GM12878 (cell line): ENCODE measurements at regions not wholly inside any gene's neighbourhood (a gene's known extent, or its start where the extent isn't known, plus 50 kb on each side); places are given as distances from the start of the nearest gene placed in this dataset.

Experiments
- ATAC-seq: fragments of 200-7000 bp; cut with Tn5 transposase; 3 replicates; pipeline ENCODE4 v1.9.1; 2020; ENCODE audit warnings: mild to moderate bottlenecking, moderate library complexity
- BruUV-seq: library from RNA; stranded (reverse); fragments of 400-500 nt; replicated peaks from 2 replicates; lab custom pipeline; 2021; lab: Mats Ljungman, UMichigan
- CTCF ChIA-PET: fragments of 300-600 bp; sonication (Branson Sonifier 250); formaldehyde crosslinking; extraction: SDS; loops from one replicate; lab custom pipeline; 2021; ENCODE audit warnings: inconsistent platforms; lab: Yijun Ruan, JAX
- POLR2A ChIA-PET: fragments of 350-600 bp; formaldehyde crosslinking; extraction: SDS; loops from one replicate; lab custom pipeline; 2021; ENCODE audit warnings: inconsistent platforms; lab: Charles Lee
- RAD21 ChIA-PET: fragments of 300-600 bp; sonication (Branson Sonifier 250); formaldehyde crosslinking; loops from one replicate; lab custom pipeline; 2023; ENCODE audit warnings: antibody characterized with exemption; ENCODE audit not compliant: unreplicated experiment; lab: Charles Lee
- SMC1A ChIA-PET: fragments of 300-600 bp; sonication (Branson Sonifier 250); formaldehyde crosslinking; loops from one replicate; lab custom pipeline; 2023; ENCODE audit not compliant: unreplicated experiment, uncharacterized antibody; lab: Charles Lee
- DNase-seq: peaks from one replicate; pipeline ENCODE4 v3.0.0-alpha.2; 2011; ENCODE audit warnings: low read depth, low spot score
- FAIRE-seq: peaks from 3 replicates; lab custom pipeline; 2011; peaks lifted over from hg19 to GRCh38; lab: Jason Lieb, UNC
- H2AFZ ChIP-seq: 2 replicates; pipeline ENCODE4 v1.6.0; 2011; ENCODE audit warnings: low read depth, low read length, control low read depth; ENCODE audit not compliant: control insufficient read depth
- H3K27ac ChIP-seq: 2 replicates; pipeline ENCODE4 v1.5.1; 2011; ENCODE audit warnings: control low read depth; ENCODE audit not compliant: control insufficient read depth, insufficient read depth
- H3K27me3 ChIP-seq, 2 experiments: replicated peaks in 1 of 2; 2 replicates each; pipeline versions ENCODE4 v1.6.0 to v1.6.1; 2011; ENCODE audit warnings: low read length in 1 of 2; ENCODE audit not compliant: control insufficient read depth in 2 of 2, insufficient read depth in 2 of 2
- H3K36me3 ChIP-seq, 2 experiments: 2 replicates each; pipeline ENCODE4 v1.5.1; 2011; ENCODE audit warnings: low read length in 1 of 2; ENCODE audit not compliant: control insufficient read depth in 2 of 2, insufficient read depth in 2 of 2
- H3K4me1 ChIP-seq: 2 replicates; pipeline ENCODE4 v1.6.1; 2011; ENCODE audit warnings: mild to moderate bottlenecking, low read length, moderate library complexity, mixed read lengths; ENCODE audit not compliant: control insufficient read depth, insufficient read depth
- H3K4me2 ChIP-seq: 2 replicates; pipeline ENCODE4 v1.6.0; 2011; ENCODE audit warnings: control low read depth; ENCODE audit not compliant: control insufficient read depth, insufficient read depth
- H3K4me3 ChIP-seq: fragments of 200-600 bp; sonication (generic); 2 replicates; pipeline ENCODE4 v1.5.1; 2016
- H3K79me2 ChIP-seq: 2 replicates; pipeline ENCODE4 v1.6.0; 2011; ENCODE audit warnings: low read length; ENCODE audit not compliant: control insufficient read depth, insufficient read depth
- H3K9ac ChIP-seq: 2 replicates; pipeline ENCODE4 v1.8.0; 2011; ENCODE audit warnings: low read length, control low read depth, mixed read lengths; ENCODE audit not compliant: control insufficient read depth, insufficient read depth
- H3K9me3 ChIP-seq: replicated peaks from 3 replicates; pipeline ENCODE4 v1.5.1; 2011; ENCODE audit warnings: mild to moderate bottlenecking, low read length; ENCODE audit not compliant: control insufficient read depth, insufficient read depth
- H4K20me1 ChIP-seq: 2 replicates; pipeline ENCODE4 v1.6.0; 2011; ENCODE audit not compliant: control insufficient read depth, insufficient read depth
- BACH1 ChIP-seq: fragments of 450-650 bp; IDR thresholded peaks from 2 replicates; pipeline ENCODE4 v1.6.1; 2017; ENCODE audit warnings: mild to moderate bottlenecking, borderline replicate concordance
- CHD1 ChIP-seq: IDR thresholded peaks from 2 replicates; pipeline ENCODE4 v1.6.1; 2012; ENCODE audit warnings: low read depth, low read length, improper control_type of control experiment
- HCFC1 ChIP-seq: fragments of 150-350 bp; IDR thresholded peaks from 2 replicates; pipeline ENCODE4 v1.6.1; 2014; ENCODE audit warnings: low read length
- MEF2A ChIP-seq: IDR thresholded peaks from 2 replicates; pipeline ENCODE4 v1.6.1; 2011; ENCODE audit warnings: low read depth, mild to moderate bottlenecking, low read length, moderate library complexity; ENCODE audit not compliant: insufficient read depth
- MTA3 ChIP-seq: IDR thresholded peaks from 2 replicates; pipeline ENCODE4 v1.6.1; 2012; ENCODE audit warnings: low read length, inconsistent platforms, borderline replicate concordance
- NKRF ChIP-seq: fragments of 450-650 bp; conservative IDR thresholded peaks from 2 replicates; pipeline ENCODE4 v1.6.1; 2017; ENCODE audit warnings: mild to moderate bottlenecking, moderate library complexity
- POU2F2 ChIP-seq: IDR thresholded peaks from 3 replicates; pipeline ENCODE4 v1.6.1; 2011; ENCODE audit warnings: low read depth, mild to moderate bottlenecking, low read length, borderline replicate concordance
- RELA ChIP-seq: fragments of 450-650 bp; IDR thresholded peaks from 2 replicates; pipeline ENCODE4 v1.8.0; 2014; ENCODE audit warnings: borderline replicate concordance; ENCODE audit not compliant: partially characterized antibody
- RELB ChIP-seq: fragments of 450-650 bp; IDR thresholded peaks from 2 replicates; pipeline ENCODE4 v1.6.1; 2017; ENCODE audit warnings: low read depth, mild to moderate bottlenecking, moderate library complexity
- SMAD5 ChIP-seq: IDR thresholded peaks from 2 replicates; pipeline ENCODE4 v1.6.1; 2016; ENCODE audit warnings: antibody characterized with exemption, low read depth
- SRF ChIP-seq, 2 experiments: IDR thresholded peaks; 2 replicates each; pipeline ENCODE4 v1.6.1; 2011; ENCODE audit warnings: low read depth in 2 of 2, low read length in 2 of 2, mild to moderate bottlenecking in 1 of 2, moderate library complexity in 1 of 2
- TARDBP ChIP-seq: IDR thresholded peaks from 2 replicates; pipeline ENCODE4 v1.6.1; 2016; ENCODE audit warnings: borderline replicate concordance
- ZBTB40 ChIP-seq: fragments of 450-650 bp; IDR thresholded peaks from 2 replicates; pipeline ENCODE4 v1.6.1; 2016; ENCODE audit warnings: mild to moderate bottlenecking, moderate library complexity, borderline replicate concordance
- ZNF24 ChIP-seq: fragments of 450-650 bp; IDR thresholded peaks from 2 replicates; pipeline ENCODE4 v1.6.1; 2017; ENCODE audit warnings: antibody characterized with exemption, mild to moderate bottlenecking
- WGBS: methylation state at CpG from one replicate; pipeline ENCODE4 v1.1.6; 2016; ENCODE audit warnings: low lambda C conversion rate; ENCODE audit not compliant: insufficient replicate concordance, insufficient coverage; ENCODE audit errors: missing lambda C conversion rate; 5-methylcytosine and 5-hydroxymethylcytosine counted together
- in situ Hi-C: fragments of 300-500 bp; cut with MboI; formaldehyde crosslinking; loops from 9 replicates; pipeline ENCODE4 v1.14.3; 2018; ENCODE audit warnings: mixed read lengths
- intact Hi-C: fragments of 100-400 bp; cut with micrococcal nuclease; formaldehyde crosslinking; loops from one replicate; pipeline ENCODE4 v1.14.2; 2022; ENCODE audit not compliant: unreplicated experiment

GRCh38 chr4:155512046-155512445, 135.3 kb upstream of the MAP9 start:
- H3K4me3 ChIP-seq, result no peak overlapping the region
- FAIRE-seq (no peak), ATAC-seq (no peak), DNase-seq (no peak)
- BruUV-seq, result no TSS peak
- H3K9me3 ChIP-seq, result no peaks in the 10 kb centered on the region
- intact Hi-C loops, result no loop called here
- WGBS, result 0% methylated on average over 1 of the region's 1 CpG
- ChIA-PET CTCF (interaction anchor here (1.0 kb wide), 1 partner anchor 275 kb away, joined by 3 read pairs; no protein-coding TSS in a partner anchor), POLR2A (no interaction called here), RAD21 (no interaction called here), SMC1A (interaction anchor here (2.5 kb wide), 1 partner anchor 9 kb away, joined by 11 read pairs; no protein-coding TSS in a partner anchor)
- H3K4me2 ChIP-seq, result no peak overlapping the region
- H3K27ac ChIP-seq, result no peak overlapping the region
- H3K27me3 ChIP-seq, result no peaks in the 10 kb centered on the region; a peak in 2 of 4 replicates
- H3K9ac ChIP-seq, result no peak overlapping the region
- in situ Hi-C loops, result no loop called here
- no peaks in the 10 kb centered on the region for H3K79me2 ChIP-seq
- no peak overlapping the region for H2AFZ ChIP-seq
- no peaks in the 10 kb centered on the region for H4K20me1 ChIP-seq
- no peaks in the 10 kb centered on the region for H3K4me1 ChIP-seq
- no peaks in the 10 kb centered on the region for H3K36me3 ChIP-seq
- TF ChIP-seq TARDBP (no peak), NKRF (no peak), SRF (IDR thresholded peaks at IDR 0.05; ENCODE audit: low read depth in 2 of 2, low read length in 2 of 2) (no peak), CHD1 (no peak), RELA (no peak), SMAD5 (no peak), POU2F2 (no peak), RELB (no peak), ZBTB40 (no peak), HCFC1 (no peak), BACH1 (no peak), MEF2A (no peak), ZNF24 (no peak), MTA3 (no peak)
